Hepatocyte (in vitro differentiated cells): ENCODE measurements at regions not wholly inside any gene's neighbourhood (a gene's known extent, or its start where the extent isn't known, plus 50 kb on each side); places are given as distances from the start of the nearest gene placed in this dataset.

Source experiments
- DNase-seq: peaks from one replicate; pipeline ENCODE4 v3.0.0-alpha.2; 2016; ENCODE audit warnings: low spot score
- H2AFZ ChIP-seq: fragments of 200-600 bp; sonication (generic); 2 replicates; pipeline ENCODE4 v1.6.0; 2016; ENCODE audit warnings: antibody characterized with exemption, mild to moderate bottlenecking
- H3K27ac ChIP-seq: fragments of 200-600 bp; sonication (generic); 2 replicates; pipeline ENCODE4 v1.5.1; 2016; ENCODE audit warnings: mild to moderate bottlenecking
- H3K27me3 ChIP-seq: fragments of 200-600 bp; sonication (generic); 2 replicates; pipeline ENCODE4 v1.6.1; 2016
- H3K36me3 ChIP-seq: fragments of 200-600 bp; sonication (generic); replicated peaks from 2 replicates; pipeline ENCODE4 v1.5.1; 2016; ENCODE audit warnings: low read depth; ENCODE audit not compliant: insufficient read depth
- H3K4me1 ChIP-seq: fragments of 200-600 bp; sonication (generic); 2 replicates; pipeline ENCODE4 v1.5.1; 2016; ENCODE audit warnings: mild to moderate bottlenecking, moderate library complexity; ENCODE audit not compliant: insufficient read depth
- H3K4me2 ChIP-seq: fragments of 200-600 bp; sonication (generic); 2 replicates; pipeline ENCODE4 v1.6.0; 2016
- H3K4me3 ChIP-seq: fragments of 200-600 bp; sonication (generic); 2 replicates; pipeline ENCODE4 v1.5.1; 2016; ENCODE audit warnings: mild to moderate bottlenecking
- H3K79me2 ChIP-seq: fragments of 200-600 bp; sonication (generic); 2 replicates; pipeline ENCODE4 v1.6.0; 2017; ENCODE audit warnings: mild to moderate bottlenecking
- H3K9me2 ChIP-seq: fragments of 200-600 bp; sonication (generic); replicated peaks from 2 replicates; pipeline ENCODE4 v1.6.0; 2017; ENCODE audit warnings: mild to moderate bottlenecking; ENCODE audit not compliant: insufficient read depth
- H3K9me3 ChIP-seq: fragments of 200-600 bp; sonication (generic); 2 replicates; pipeline ENCODE4 v1.5.1; 2016; ENCODE audit warnings: low read depth, mild to moderate bottlenecking
- H4K20me1 ChIP-seq: fragments of 200-600 bp; sonication (generic); 2 replicates; pipeline ENCODE4 v1.6.0; 2016; ENCODE audit warnings: mild to moderate bottlenecking; ENCODE audit not compliant: insufficient read depth, poor library complexity, severe bottlenecking
- CTCF ChIP-seq: fragments of 200-600 bp; sonication (generic); IDR thresholded peaks from 2 replicates; pipeline ENCODE4 v1.5.1; 2016; ENCODE audit warnings: antibody characterized with exemption, mild to moderate bottlenecking; ENCODE audit not compliant: poor library complexity
- EZH2 ChIP-seq: fragments of 200-600 bp; sonication (generic); IDR thresholded peaks from 2 replicates; pipeline ENCODE4 v1.6.1; 2016; ENCODE audit warnings: antibody characterized with exemption, mild to moderate bottlenecking, borderline replicate concordance
- EZH2phosphoT487 ChIP-seq: fragments of 200-600 bp; sonication (generic); IDR thresholded peaks from one replicate; pipeline ENCODE4 v1.6.1; 2018; ENCODE audit warnings: antibody characterized with exemption, mild to moderate bottlenecking, low read depth, moderate library complexity; ENCODE audit not compliant: unreplicated experiment, severe bottlenecking
- whole genome bisulfite sequencing: methylation state at CpG from one replicate; pipeline ENCODE4 v1.1.6; 2016; ENCODE audit warnings: low lambda C conversion rate; ENCODE audit errors: missing lambda C conversion rate; 5-methylcytosine and 5-hydroxymethylcytosine counted together

GRCh38 chr11:115676768-115677167, 172.6 kb upstream of the CADM1 start:
- Histone ChIP-seq H2AFZ (no peak overlapping the region), H3K9me3 (no peaks in the 10 kb centered on the region), H3K4me2 (no peak overlapping the region), H3K4me1 (no peaks in the 10 kb centered on the region), H3K79me2 (no peaks in the 10 kb centered on the region), H3K27ac (no peak overlapping the region), H3K36me3 (no peaks in the 10 kb centered on the region), H3K9me2 (no peaks in the 10 kb centered on the region), H3K4me3 (no peak overlapping the region), H4K20me1 (no peaks in the 10 kb centered on the region), H3K27me3 (no peaks in the 10 kb centered on the region)
- TF ChIP-seq EZH2: no peak
- no peak for TF ChIP-seq EZH2phosphoT487
- TF ChIP-seq CTCF: no peak
- WGBS: 71% methylated on average over 4 of the region's 4 CpGs
- DNase-seq: no peak

GRCh38 chr11:115676206-115676605, 172.0 kb upstream of the CADM1 start:
- Histone ChIP-seq H3K79me2 (no peaks in the 10 kb centered on the region), H3K4me1 (no peaks in the 10 kb centered on the region), H3K4me2 (no peak overlapping the region), H3K27ac (no peak overlapping the region), H4K20me1 (no peaks in the 10 kb centered on the region), H3K9me3 (no peaks in the 10 kb centered on the region), H3K9me2 (no peaks in the 10 kb centered on the region), H3K36me3 (no peaks in the 10 kb centered on the region), H2AFZ (no peak overlapping the region), H3K27me3 (no peaks in the 10 kb centered on the region), H3K4me3 (no peak overlapping the region)
- TF ChIP-seq EZH2: no peak
- no peak for TF ChIP-seq EZH2phosphoT487
- TF ChIP-seq CTCF: no peak
- DNase-seq: no peak
- WGBS: 54% methylated on average over 4 of the region's 4 CpGs

GRCh38 chr11:115674937-115675544, 170.8 kb upstream of the CADM1 start:
- Histone ChIP-seq H3K36me3 (no peaks in the 10 kb centered on the region), H4K20me1 (no peaks in the 10 kb centered on the region), H3K4me1 (no peaks in the 10 kb centered on the region), H3K9me3 (no peaks in the 10 kb centered on the region), H3K4me2 (no peak overlapping the region), H3K79me2 (no peaks in the 10 kb centered on the region), H3K27ac (no peak overlapping the region), H3K4me3 (no peak overlapping the region), H3K9me2 (no peaks in the 10 kb centered on the region), H3K27me3 (no peaks in the 10 kb centered on the region), H2AFZ (no peak overlapping the region)
- TF ChIP-seq EZH2 (no peak), CTCF (no peak), EZH2phosphoT487 (no peak)
- DNase-seq: no peak
- WGBS: 67% methylated on average over 14 of the region's 14 CpGs
